Suprapubic skin (tissue), 4 donors: ENCODE measurements at regions not wholly inside any gene's neighbourhood (a gene's known extent, or its start where the extent isn't known, plus 50 kb on each side); places are given as distances from the start of the nearest gene placed in this dataset.

Experiments used
- DNase-seq, 2 donors: peaks; one replicate each; pipeline ENCODE4 v3.0.0-alpha.2; 2019; ENCODE audit warnings: low spot score in 2 of 2
- H3K27ac ChIP-seq: fragments of 200-600 bp; sonication (generic); one replicate; pipeline ENCODE4 v1.5.1; 2019
- H3K27me3 ChIP-seq: fragments of 200-600 bp; sonication (generic); one replicate; pipeline ENCODE4 v1.5.1; 2019
- H3K36me3 ChIP-seq: fragments of 200-600 bp; sonication (generic); one replicate; pipeline ENCODE4 v1.5.1; 2019
- H3K4me1 ChIP-seq: fragments of 200-600 bp; sonication (generic); one replicate; pipeline ENCODE4 v1.5.1; 2019
- H3K4me3 ChIP-seq: fragments of 200-600 bp; sonication (generic); one replicate; pipeline ENCODE4 v1.5.1; 2019; ENCODE audit warnings: mild to moderate bottlenecking
- H3K9me3 ChIP-seq: fragments of 200-600 bp; sonication (generic); one replicate; pipeline ENCODE4 v1.5.1; 2019
- EP300 ChIP-seq: sonication (generic); formaldehyde crosslinking; IDR thresholded peaks from one replicate; pipeline ENCODE4 v1.6.1; 2017; ENCODE audit warnings: antibody characterized with exemption
- POLR2A ChIP-seq, 2 donors: fragments of 450-650 bp; IDR thresholded peaks; one replicate each; pipeline ENCODE4 v1.6.1; 2017; ENCODE audit warnings: antibody characterized with exemption in 2 of 2, mild to moderate bottlenecking in 2 of 2, moderate library complexity in 2 of 2
- POLR2AphosphoS5 ChIP-seq, 3 donors: sonication (generic); formaldehyde crosslinking; IDR thresholded peaks; one replicate each; pipeline ENCODE4 v1.6.1; 2017; ENCODE audit warnings: antibody characterized with exemption in 3 of 3
- WGBS: methylation state at CpG from one replicate; pipeline ENCODE4 v1.1.5; 2018; 5-methylcytosine and 5-hydroxymethylcytosine counted together
- TF ChIP-seq, protein P1 (sequence below), 2 donors: fragments of 200-600 bp in 1 of 2; fragments of 450-650 bp in 1 of 2; sonication (generic) in 1 of 2; IDR thresholded peaks; one replicate each; pipeline ENCODE4 v1.5.1; 2016 to 2019; ENCODE audit warnings: antibody characterized with exemption in 2 of 2, mild to moderate bottlenecking in 1 of 2, moderate library complexity in 1 of 2

DNA sequence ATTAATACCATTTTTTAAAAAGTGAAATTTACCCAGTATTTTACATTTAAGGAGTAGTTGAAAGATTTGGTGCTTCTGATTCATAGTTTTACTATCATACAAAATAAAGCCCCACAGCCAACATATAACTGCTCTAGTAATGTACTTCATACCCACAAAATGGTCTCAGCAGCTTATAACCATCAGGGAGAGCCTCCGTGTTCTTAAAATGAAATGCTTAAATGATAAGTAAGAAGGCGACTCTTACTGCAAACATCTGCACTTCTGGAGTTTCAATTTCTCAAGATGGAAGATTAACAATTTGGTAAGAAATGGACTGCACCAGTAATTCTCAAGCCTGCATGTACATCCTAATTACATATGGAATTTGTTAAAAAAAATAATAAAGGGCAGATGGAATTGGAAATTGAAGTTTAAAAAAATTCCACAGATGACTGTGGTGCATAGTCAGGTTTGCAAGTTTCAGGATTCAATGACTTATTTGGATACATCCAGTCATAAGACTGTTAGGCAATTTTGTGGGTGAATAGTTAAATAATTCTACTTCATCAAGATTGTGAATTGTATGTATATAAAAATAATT lies 461.0 kb downstream of the KIF20B start:
- Histone ChIP-seq H3K27ac (no peak overlapping the region), H3K9me3 (no peaks in the 10 kb centered on the region), H3K4me1 (no peaks in the 10 kb centered on the region), H3K36me3 (no peaks in the 10 kb centered on the region), H3K4me3 (no peak overlapping the region), H3K27me3 (no peaks in the 10 kb centered on the region)
- no peak for DNase-seq
- WGBS, result 67% methylated on average over 2 of the region's 2 CpGs
- TF ChIP-seq, protein P1, sequence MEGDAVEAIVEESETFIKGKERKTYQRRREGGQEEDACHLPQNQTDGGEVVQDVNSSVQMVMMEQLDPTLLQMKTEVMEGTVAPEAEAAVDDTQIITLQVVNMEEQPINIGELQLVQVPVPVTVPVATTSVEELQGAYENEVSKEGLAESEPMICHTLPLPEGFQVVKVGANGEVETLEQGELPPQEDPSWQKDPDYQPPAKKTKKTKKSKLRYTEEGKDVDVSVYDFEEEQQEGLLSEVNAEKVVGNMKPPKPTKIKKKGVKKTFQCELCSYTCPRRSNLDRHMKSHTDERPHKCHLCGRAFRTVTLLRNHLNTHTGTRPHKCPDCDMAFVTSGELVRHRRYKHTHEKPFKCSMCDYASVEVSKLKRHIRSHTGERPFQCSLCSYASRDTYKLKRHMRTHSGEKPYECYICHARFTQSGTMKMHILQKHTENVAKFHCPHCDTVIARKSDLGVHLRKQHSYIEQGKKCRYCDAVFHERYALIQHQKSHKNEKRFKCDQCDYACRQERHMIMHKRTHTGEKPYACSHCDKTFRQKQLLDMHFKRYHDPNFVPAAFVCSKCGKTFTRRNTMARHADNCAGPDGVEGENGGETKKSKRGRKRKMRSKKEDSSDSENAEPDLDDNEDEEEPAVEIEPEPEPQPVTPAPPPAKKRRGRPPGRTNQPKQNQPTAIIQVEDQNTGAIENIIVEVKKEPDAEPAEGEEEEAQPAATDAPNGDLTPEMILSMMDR (IDR thresholded peaks at IDR 0.05), result no peak

DNA sequence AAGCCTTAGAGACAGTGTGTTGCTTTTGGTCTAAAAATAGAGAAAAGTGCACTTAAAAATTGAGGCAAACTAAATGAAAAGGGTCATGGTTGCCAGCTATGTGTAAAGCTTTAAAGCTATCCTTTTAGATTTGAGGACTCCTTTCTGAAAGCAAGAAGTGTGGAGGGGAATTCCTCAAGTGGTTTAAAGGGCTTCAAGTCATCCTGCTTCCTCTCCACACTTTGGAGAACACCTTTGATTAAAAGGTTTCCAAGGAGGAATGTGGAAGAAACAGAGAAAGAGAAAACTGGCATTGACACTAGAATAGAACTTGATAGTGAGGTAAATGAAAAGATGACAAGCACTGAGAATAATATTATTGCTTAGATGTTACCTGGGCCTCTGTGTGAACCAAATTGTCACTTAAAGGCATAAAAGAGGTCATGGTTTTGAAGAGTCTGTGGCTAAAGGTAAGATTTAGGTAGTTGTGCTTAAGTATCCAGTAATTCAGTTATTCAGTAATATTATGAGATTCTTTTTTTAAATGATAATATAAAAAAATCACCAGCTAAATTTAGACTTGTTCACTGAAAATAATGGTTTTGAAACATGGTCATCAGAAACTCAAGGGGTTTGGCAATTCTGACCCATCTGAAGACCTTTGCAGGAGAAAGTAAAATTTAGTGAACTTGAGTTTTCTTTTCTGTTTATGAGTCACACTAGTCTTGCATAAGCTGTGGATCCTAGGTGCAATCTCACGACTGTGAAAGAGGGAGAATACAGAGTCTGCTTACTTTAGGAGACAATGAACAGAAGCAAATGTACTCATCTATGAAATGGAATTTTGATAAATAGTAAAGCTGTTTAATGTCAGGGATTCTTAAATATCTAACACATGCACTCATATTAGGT lies 466.0 kb downstream of the KIF20B start:
- Histone ChIP-seq H3K9me3 (no peaks in the 10 kb centered on the region), H3K4me3 (no peak overlapping the region), H3K4me1 (no peaks in the 10 kb centered on the region), H3K36me3 (no peaks in the 10 kb centered on the region), H3K27me3 (no peaks in the 10 kb centered on the region), H3K27ac (no peak overlapping the region)
- WGBS, result 19% methylated on average over 1 of the region's 1 CpG
- no peak for DNase-seq
- no peak for TF ChIP-seq POLR2AphosphoS5 (IDR thresholded peaks at IDR 0.05)
- no peak for TF ChIP-seq EP300
- TF ChIP-seq POLR2A (IDR thresholded peaks at IDR 0.05), result no peak
- TF ChIP-seq, protein P1 (IDR thresholded peaks at IDR 0.05), result no peak

DNA sequence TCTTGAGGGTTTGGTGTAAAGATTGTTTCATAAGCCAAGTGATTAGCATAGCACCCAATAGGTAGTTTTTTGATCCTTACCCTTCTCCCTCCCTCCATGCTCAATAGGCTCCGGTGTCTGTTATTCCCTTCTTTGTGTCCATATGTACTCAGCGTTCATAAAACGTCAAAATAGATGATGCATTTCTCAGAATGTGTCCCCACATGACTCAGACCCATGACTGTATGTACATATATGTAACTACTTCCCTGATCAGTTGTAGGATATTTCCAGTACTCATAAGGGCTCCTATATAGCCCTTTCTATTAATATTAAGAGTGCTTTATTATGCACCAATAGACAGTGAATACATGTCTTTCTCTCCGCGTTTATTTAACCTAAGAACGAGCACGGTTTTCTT lies 466.9 kb downstream of the KIF20B start:
- Histone ChIP-seq H3K4me3 (no peak overlapping the region), H3K4me1 (no peaks in the 10 kb centered on the region), H3K27me3 (no peaks in the 10 kb centered on the region), H3K9me3 (no peaks in the 10 kb centered on the region), H3K36me3 (no peaks in the 10 kb centered on the region), H3K27ac (no peak overlapping the region)
- no peak for DNase-seq
- TF ChIP-seq POLR2AphosphoS5 (IDR thresholded peaks at IDR 0.05), result no peak
- no peak for TF ChIP-seq POLR2A (IDR thresholded peaks at IDR 0.05)
- TF ChIP-seq, protein P1 (IDR thresholded peaks at IDR 0.05), result no peak
- TF ChIP-seq EP300, result no peak
- 88% methylated on average over 7 of the region's 7 CpGs for WGBS

DNA sequence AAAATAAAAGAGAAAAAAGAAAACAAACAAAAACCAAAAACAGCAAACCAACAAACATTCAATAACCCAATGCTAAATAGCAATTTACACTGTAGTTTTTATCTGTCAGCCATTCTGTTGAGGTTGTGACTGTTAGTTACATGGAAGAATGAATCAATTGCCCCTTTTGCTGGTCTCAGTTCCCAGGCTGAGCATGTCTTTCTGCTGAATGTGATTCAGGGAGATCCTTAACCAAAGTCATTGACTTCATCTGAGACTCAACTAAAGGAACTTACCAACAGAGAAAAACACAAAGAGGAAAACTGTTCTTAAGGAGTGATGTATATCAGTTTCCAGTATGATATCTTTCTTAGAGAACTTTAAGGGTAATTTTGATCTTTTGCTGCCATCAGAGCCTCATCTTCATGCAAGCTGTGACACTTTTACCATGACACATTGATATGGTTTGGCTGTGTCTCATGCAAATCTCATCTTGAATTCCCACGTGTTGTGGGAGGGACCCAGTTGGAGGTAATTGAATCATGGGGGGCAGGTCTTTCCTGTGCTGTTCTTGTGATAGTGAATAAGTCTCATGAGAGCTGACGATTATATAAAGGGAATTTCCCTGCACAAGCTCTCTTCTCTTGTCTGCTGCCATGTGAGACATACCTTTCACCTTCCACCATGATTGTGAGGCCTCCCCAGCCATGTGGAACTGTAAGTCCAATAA lies 469.8 kb downstream of the KIF20B start:
- TF ChIP-seq POLR2AphosphoS5 (IDR thresholded peaks at IDR 0.05) (no peak), POLR2A (IDR thresholded peaks at IDR 0.05) (no peak), EP300 (no peak)
- TF ChIP-seq, protein P1 (IDR thresholded peaks at IDR 0.05), result no peak
- H3K36me3 ChIP-seq, result no peaks in the 10 kb centered on the region
- no peak overlapping the region for H3K4me3 ChIP-seq
- no peak for DNase-seq
- 61% methylated on average over 2 of the region's 2 CpGs for WGBS
- no peak overlapping the region for H3K27ac ChIP-seq
- no peaks in the 10 kb centered on the region for H3K9me3 ChIP-seq
- H3K4me1 ChIP-seq, result no peaks in the 10 kb centered on the region
- no peaks in the 10 kb centered on the region for H3K27me3 ChIP-seq

DNA sequence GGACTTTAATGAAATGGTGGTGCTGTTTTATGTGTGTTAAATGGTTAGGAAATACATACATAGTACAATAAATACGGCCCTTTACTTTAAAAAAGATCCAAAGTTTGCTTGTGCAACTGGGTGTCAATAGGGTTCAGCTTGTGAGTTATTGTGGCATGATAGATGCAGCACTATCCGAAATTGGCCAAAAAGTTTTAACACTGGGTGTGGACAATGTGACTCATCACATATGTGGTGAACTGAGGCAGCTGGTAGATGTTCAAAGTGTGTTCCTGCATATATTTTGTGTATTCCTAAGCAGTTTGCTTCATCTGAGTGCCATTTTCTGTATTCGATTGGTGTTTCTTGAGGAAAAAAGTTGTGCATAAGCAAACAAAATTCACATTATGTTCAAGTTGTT lies 473.1 kb downstream of the KIF20B start:
- H3K4me1 ChIP-seq, result no peaks in the 10 kb centered on the region
- TF ChIP-seq EP300 (no peak), POLR2A (IDR thresholded peaks at IDR 0.05) (no peak)
- TF ChIP-seq, protein P1 (IDR thresholded peaks at IDR 0.05), result no peak
- DNase-seq, result no peak
- no peaks in the 10 kb centered on the region for H3K27me3 ChIP-seq
- no peak overlapping the region for H3K4me3 ChIP-seq
- H3K36me3 ChIP-seq, result no peaks in the 10 kb centered on the region
- 76% methylated on average over 3 of the region's 3 CpGs for WGBS
- H3K27ac ChIP-seq, result no peak overlapping the region
- H3K9me3 ChIP-seq, result no peaks in the 10 kb centered on the region
